ENCODE measurements at regions not wholly inside any gene's neighbourhood (a gene's known extent, or its start where the extent isn't known, plus 50 kb on each side); places are given as distances from the start of the nearest gene placed in this dataset.
"Not testable (repeated sequence)": the region's sequence is repeated elsewhere in the genome, so short reads cannot be mapped to it uniquely, and the experiment has no call there.

GRCh38 chr14:53735916-53736315 is 220.7 kb downstream of the BMP4 start:
- no peak for DNase-seq

- no peak for DNase-seq
Observed at GRCh38 chr14:53723221-53723620, 233.4 kb downstream of the BMP4 start.

GRCh38 chr14:53719536-53719935 is 237.1 kb downstream of the BMP4 start:
- no peak for DNase-seq

GRCh38 chr14:53716578-53716977 is 240.0 kb downstream of the BMP4 start:
- DNase-seq, result no peak

GRCh38 chr14:53715193-53715721 is 241.4 kb downstream of the BMP4 start:
- peak; percentile 51 for DNase-seq

GRCh38 chr14:53714495-53715192 is 242.0 kb downstream of the BMP4 start:
- DNase-seq, result no peak

GRCh38 chr14:53712901-53713300 is 243.7 kb downstream of the BMP4 start:
- DNase-seq, result not testable (repeated sequence)

- DNase-seq, result no peak
Observed at GRCh38 chr14:53711205-53711604, 245.4 kb downstream of the BMP4 start.

- no peak for DNase-seq
Observed at GRCh38 chr14:53710615-53711014, 246.0 kb downstream of the BMP4 start.

GRCh38 chr14:53709381-53709780 is 247.2 kb downstream of the BMP4 start:
- no peak for DNase-seq

GRCh38 chr14:53703457-53703856 is 253.2 kb downstream of the BMP4 start:
- no peak for DNase-seq

GRCh38 chr14:53701108-53701875 is 255.3 kb downstream of the BMP4 start:
- no peak for DNase-seq

GRCh38 chr14:53696217-53696965 is 260.2 kb downstream of the BMP4 start:
- DNase-seq, result no peak

GRCh38 chr14:53695692-53696214 is 260.9 kb downstream of the BMP4 start:
- DNase-seq, result no peak

GRCh38 chr14:53692885-53693284 is 263.7 kb downstream of the BMP4 start:
- no peak for DNase-seq

- no peak for DNase-seq
Observed at GRCh38 chr14:53692451-53692850, 264.2 kb downstream of the BMP4 start.

GRCh38 chr14:53683229-53683628 is 273.4 kb downstream of the BMP4 start:
- DNase-seq, result no peak

- DNase-seq, result no peak
Observed at GRCh38 chr14:53672526-53672925, 284.1 kb downstream of the BMP4 start.

GRCh38 chr14:53670701-53671100 is 285.9 kb downstream of the BMP4 start:
- peak; percentile 89 for DNase-seq

GRCh38 chr14:53668897-53669296 is 287.7 kb downstream of the BMP4 start:
- peak; percentile 83 for DNase-seq

- no peak for DNase-seq
Observed at GRCh38 chr14:53663709-53664108, 292.9 kb downstream of the BMP4 start.

- no peak for DNase-seq
Observed at GRCh38 chr14:53655080-53655785, 301.4 kb downstream of the BMP4 start.

- DNase-seq, result no peak
Observed at GRCh38 chr14:53652068-53652467, 304.6 kb downstream of the BMP4 start.
